HG03439 (cell line): ENCODE measurements at regions not wholly inside any gene's neighbourhood (a gene's known extent, or its start where the extent isn't known, plus 50 kb on each side); places are given as distances from the start of the nearest gene placed in this dataset.

Source experiments
- ATAC-seq: cut with Tn5 transposase; IDR thresholded peaks from one replicate; pipeline ENCODE4 v1.9.1; 2021; ENCODE audit warnings: mild to moderate bottlenecking, moderate library complexity; ENCODE audit not compliant: unreplicated experiment

DNA sequence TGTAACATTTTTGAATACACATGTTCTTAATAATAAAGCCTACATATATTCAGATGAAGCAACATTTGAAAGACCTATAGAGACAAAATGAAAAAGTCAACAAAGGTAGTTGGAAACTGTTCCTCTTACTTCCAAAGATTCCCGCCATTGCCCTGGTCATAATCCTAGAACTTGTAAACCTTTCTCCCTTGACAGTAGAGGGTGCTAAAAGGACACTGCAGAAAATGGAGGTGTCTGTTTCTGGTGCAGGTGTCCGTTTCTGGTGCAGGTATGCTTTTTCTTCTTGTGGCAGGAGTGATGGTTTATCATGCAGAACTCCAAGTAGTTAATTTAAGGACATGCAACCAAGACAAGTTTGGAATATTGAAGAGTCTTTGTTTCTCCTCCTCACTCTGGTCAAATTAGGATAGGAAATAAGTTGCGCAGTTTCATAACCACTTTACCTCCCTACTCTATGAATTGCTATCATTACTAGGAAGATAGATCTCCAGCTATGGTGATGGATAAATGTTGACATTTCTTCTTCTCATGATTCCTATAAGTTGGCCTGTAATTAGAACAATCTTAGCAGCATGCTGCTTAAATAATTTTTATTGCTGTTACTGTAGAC lies 56.0 kb upstream of the FAM174A start:
- ATAC-seq, result no peak

DNA sequence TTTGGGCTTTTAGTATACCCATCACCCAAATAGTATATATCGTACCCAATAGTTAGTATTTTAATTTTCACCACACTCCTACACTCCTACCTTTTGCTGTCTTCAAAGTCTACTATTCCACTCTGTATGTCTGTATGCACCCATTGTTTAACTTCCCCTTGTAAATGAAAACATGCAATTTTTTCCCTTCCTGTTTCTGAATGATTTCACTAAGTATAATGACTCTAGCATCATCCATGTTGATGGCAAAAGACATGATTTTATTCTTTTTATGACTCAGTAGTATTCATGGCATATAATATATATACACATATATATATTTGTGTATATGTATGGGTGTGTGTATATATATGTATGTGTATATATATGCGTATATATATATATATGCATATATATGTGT lies 63.1 kb upstream of the FAM174A start:
- ATAC-seq, result no peak

DNA sequence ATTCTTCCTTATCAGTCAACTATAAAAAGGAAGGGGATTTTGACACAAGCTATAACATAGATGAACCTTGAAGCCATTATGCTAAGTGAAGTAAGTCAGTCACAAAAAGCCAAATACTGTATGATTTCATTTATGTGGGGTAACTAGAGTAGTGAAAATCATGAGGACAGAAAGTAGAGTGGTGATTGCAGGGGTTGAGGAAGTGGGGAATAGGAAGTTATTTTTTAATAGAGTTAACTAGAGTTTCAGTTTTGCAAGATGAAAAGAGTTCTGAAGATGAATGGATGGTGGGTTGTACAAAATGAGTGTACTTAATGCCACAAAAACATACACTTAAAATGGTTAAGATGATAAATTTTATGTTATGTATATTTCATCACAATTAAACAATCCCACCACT lies 65.4 kb upstream of the FAM174A start:
- no peak for ATAC-seq

DNA sequence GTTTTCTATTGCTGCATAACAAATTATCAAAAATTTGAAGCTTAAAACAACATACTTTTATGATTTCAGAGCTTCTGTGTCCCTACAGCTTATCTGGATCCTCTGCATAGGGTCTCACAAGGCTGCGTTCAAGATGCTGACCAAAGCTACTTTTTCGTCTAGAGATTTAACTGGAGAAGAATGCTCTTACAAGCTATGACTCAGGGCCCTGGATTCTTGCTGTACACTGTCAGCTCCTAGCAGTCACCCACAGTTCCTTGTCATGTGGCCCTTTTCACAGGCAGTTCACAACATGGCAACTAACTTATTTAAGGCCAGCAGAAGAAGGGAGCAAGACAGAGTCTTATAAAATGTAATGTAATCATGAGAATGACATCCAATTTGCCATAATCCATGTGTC lies 70.8 kb upstream of the FAM174A start:
- no peak for ATAC-seq

DNA sequence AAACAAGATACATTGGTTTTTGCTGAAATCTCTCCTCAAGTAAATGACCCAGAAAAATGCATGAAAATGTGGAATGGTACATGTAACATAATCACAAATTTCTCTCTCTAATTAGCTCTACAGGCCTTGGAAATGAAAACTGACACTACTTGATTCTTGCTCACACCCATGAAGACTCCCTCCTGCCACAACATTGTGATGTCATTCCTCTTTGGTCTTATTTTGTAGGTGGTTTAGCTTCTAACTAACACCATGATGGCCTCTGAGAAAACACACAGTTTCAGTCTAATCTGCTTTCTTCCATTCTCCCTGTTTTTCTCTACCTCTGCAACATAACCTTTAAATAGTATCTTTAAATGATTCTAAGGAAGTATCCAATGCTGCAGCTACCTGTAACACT lies 78.6 kb upstream of the FAM174A start:
- no peak for ATAC-seq

DNA sequence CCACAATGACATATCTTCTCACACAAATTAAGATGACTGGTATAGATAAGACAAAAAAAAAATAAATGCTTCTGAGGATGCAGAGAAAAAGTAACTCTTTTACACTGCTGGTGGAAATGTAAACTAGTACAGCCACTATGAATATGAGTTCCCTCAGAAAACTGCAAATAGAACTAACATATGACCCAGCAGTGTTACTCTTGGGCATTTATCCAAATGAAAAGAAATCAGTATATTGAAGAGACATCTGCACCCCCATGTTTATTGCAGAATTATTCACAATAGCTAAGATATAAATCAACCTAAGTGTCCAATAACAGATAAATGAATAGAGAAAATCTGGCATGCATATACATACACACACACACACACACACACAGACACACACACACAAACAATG lies 83.0 kb upstream of the FAM174A start:
- ATAC-seq, result no peak

DNA sequence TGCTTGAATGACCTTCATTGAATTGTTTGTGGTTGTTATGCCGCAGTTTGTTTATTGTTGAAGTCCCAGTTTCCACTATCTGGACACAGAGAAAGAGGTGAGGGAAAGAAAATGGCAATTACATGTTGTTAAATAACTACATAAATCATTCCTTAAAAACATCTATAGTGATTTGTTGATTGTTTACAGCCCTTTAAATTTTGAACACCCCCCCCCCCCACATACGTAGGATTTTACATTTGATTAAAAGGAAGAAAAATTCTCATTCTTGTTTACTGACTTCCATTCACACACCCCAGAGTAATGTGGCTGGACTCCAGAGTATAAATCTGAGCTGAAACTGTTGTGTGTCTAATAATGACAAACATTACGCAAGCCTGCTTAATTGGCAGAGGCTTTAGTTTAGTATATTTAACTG lies 87.1 kb upstream of the FAM174A start:
- no peak for ATAC-seq

DNA sequence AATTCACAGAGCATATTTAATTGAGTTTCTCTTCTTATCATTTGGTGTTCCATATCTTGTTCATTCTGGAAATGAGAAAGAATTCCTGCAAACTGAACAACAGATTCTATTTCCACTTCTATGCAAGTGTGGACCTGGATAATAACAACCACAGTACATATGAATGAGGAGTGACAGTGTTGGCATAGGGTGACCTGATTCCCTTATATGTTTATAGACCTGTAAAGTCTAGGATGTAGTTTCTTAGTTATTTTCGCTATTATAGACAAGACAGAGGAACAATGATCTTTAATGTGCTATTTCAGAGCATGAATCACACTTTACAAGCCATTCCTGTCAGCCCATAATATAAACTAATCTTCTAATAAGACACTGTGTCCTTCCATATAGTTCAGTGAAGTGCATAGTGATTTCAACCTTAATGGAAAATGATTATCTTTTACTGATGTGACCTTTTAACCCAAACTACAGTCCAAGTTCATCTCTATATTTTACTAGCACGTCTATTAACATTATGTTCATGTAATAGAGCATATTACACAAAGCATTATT lies 88.2 kb upstream of the FAM174A start:
- no peak for ATAC-seq

DNA sequence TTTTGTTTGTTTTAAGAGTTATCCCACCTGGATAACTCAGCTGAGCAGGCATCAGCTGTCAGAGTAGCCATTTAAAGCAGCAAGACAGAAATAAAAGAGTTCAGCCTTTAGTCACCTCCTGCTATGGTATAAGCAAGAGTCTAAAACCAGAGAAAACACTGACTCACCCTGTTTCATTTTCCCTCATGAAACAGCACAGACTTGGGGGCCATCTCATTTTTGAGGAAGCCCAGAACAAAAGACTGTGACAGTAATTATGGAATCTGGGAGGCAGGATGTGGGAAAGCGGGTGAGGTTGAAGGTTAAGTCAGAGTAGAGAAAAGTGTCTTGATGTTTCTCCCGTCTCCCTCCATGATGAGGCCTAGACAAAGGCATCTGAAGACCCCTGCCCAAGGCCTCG lies 90.2 kb upstream of the FAM174A start:
- ATAC-seq, result no peak

DNA sequence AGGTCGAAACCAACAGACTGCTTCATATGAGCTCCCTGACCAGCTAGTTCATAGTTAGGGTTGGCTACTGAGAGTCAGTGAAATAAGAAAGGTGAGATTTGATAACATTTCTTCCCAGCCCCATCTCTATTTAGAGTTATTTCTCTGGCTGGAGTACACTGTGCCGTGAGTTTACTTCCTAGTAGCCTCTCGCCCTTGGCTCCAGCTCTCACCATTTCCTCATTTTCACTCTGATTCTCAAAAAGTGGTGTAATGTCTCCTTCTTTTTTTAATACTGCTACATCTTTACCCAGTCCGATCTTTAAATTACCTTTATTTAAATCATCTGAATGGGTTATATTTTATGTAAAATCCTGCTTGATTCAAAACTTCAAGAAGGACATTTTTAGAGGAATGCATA lies 100.4 kb upstream of the FAM174A start:
- no peak for ATAC-seq

DNA sequence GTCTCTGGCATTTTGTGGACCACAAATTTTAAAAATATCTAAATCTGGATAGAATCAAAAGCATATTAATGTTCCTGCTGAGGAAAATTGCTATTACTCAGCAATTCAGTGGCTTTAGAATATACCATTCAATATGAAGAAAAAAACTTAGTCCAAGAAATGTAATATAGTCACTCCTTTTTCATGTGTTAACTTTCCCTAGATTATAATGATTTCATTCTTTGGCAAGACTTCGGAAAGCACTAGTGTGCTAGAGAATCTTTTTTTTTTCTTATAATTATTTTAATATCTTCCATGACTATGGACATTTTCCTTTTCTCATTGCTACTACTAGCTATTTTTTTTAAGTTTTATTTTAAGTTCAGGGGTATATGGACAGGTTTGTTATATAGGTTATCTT lies 102.4 kb upstream of the FAM174A start:
- ATAC-seq, result no peak

DNA sequence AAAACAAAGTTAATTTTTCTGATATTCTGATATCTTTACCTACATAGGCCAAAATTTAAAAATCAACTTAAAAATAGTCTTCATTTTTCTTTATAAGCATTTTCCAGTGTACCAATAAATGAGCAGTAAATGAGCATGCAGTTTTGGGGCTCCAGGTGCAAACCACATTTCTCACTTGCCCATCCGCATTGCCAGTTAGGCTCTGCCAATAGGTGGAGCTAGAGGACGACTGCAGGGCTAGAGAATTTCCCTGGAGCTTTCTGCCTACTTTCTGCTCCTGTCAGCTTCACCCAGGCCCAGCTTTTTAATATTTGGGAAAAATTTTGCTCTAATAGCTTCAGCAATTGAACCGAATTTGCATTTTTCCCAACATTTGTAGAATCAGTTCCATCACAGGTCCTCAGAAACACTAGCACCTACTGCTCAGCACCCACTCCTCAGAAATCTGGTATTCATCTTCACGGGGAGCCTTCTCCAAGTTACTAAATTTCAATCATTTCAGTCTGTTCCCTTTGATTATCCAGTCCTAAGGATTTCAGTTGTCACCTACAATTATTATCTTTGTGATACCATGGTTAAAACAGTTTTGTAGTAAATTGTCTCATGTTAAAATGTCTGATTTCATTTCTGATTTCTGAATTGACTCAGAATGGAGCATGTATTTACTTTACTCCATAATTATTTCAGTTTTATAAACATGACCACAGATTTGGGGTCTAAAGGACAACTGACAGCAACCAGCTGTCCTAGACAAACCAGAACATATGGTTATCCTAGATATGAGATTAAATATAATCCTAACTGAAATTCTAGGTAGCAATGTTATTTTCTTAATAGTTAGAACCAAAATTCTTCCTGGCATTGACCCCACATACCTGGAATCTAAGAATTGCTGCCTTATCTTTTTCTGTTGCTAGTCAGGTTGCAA lies 104.6 kb upstream of the FAM174A start:
- no peak for ATAC-seq

DNA sequence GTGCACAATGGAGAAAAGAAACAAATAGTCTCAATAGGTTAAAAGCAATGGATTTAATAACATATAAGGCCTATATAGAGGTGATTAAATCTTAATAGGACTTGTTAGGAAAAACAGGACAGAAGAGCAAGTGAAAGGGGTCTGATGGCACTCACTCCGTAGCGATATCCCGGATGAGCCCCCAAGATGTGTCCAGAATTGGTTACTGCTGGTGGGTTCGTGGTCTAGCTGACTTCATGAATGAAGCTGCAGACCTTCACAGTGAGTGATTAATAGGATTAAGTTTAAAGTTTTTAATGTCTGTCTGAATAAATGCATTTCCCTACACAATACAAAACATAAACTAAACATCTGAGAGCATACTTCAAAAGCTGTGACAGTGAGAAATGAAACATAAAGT lies 110.4 kb upstream of the FAM174A start:
- no peak for ATAC-seq

DNA sequence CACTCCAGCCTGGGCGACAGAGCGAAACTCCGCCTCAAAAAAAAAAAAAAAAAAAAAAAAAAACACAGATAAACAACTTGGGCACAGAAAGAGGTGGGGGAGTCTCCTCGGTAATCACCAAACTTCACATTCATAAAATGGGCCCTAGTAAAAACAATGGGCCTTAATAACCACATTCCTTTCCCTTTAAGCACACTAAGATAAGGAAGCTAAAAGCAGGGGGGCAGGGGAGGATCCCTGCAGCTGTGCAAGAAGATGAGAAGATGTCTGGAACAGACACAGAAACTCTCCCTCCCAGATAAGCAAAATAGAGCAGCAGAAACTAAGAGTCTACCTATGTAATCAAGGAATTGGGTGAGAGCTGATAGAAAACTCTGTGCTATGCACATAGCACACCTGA lies 111.2 kb upstream of the FAM174A start:
- no peak for ATAC-seq

DNA sequence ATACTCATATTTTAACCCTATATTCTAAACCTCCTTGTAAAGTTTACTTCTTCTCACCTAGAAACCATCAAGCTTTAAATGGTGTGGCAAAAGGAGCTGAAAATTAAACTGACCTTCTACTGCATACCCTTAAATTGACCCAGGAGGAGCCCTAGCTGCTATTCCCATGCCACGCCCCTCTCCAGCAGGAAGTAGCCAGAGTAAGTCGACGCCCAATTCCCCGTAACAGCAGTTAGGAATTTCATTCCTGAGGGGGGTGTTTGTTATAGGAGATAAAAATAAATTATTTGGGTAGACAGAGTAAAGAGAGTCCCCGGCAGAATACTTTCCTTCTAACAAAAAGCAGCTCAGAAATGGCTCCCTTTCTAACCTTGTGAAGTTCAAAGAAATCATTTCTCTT lies 111.8 kb upstream of the FAM174A start:
- ATAC-seq, result no peak

DNA sequence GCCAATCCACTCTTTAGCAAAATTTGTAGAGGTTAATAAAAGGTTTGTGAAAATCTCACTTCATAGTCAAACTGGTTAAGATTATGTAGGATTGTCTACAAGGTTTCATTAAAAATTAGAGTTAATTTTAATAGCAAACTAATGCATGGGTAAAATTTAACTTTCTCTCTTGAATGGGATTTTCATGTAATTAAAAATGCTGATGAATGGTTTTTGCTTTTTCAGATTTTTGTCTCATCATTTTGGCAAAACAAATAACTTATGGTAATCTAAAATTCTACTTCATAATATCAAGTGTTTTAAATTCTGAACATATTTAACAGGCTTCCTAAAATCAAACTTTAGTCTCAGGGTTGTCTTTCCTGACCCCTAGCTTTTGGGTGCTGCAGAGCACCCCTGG lies 113.8 kb upstream of the FAM174A start:
- no peak for ATAC-seq

DNA sequence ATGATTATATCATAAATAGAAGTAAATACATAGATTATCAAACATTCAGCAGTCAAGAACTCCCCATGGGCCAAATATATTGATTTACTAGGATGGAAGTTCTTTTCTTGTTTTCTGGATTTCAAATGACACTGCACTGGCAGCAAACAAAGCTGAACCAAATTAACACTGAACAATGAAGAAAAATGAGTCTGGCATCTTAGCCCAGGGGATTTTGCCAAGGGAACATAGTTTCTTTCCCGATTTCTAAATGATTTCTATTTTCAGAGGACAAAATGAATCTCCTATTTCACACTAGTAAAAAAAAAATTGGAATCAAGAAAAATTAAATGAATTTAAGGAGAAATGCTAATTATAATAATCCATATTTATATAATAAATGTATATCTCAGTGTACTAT lies 116.9 kb upstream of the FAM174A start:
- ATAC-seq, result no peak

DNA sequence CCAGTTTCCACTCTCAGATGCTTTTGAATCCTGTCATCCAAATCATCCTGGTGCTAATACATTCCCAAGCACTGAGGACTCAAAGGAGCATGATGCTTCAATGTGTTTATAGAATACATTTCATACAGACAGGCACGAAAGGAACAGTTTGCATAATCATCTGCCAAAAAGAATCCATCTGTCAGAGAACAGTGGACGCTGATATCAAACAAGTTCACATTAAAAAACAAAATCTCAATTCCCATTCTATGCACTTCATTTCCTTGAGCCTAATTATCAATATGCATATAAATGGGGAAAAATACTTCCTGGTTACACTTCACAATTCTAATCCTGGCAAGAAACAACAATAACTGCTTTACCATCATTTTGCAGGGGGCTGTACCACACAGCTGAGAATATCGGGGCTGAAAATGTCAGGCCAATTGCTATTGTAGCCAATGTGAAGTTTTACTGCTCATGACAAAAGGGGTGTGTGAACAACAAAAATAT lies 125.5 kb upstream of the FAM174A start:
- no peak for ATAC-seq

DNA sequence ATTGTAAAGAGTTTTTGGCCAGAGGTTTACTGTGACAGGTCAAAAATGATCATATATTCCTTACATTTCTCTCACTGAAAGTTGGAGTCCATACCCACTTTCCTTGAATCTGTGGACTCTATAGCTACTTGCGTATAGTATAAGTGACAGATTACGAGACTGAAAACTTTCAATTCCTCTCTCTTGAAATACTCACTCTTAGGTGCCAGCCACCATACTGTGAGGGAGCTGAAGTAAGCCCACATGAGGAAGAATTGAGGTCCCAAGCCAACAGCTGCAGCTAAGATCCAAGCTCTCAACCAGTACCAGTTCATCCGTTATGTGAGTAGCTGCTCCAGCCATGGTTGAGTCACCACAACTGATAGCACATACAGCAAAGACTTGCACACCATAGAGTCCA lies 128.1 kb upstream of the FAM174A start:
- no peak for ATAC-seq

DNA sequence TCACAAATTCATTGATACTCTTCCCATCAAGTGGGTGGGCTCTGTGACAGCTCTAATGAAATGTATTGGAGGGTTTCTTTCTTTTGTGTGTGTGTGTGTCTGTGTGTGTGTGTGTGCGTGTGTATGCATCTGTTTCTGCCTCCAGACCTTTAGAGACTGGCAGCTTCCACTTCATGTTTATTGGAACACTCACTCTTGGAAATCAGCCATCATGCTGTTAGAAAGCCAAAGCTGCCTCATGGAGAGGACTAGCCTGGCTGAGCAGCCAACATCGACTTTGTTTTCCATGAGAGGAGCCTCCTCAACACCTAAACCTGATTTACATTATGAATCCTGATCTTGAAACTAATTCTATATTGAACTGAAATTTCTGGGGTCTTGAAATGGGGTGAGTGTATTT lies 128.5 kb upstream of the FAM174A start:
- ATAC-seq, result no peak

DNA sequence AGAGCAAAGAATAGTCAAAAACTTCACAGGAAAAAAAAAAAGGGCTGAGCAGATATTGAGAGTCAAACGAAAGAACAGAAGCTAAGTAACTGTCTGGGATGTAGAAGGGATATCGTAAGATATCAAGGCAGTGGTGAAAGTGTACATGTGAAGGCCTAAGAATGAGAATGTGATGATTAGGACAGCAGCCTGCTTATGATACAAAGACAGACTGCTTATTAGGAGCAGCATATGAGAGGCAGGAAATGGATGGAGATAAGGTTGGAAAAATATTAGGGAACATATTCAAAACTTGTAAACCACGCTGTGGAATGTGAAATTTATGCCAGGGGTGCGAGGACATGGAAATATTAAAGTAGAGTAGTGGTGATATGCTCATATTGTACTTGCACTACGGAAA lies 133.1 kb upstream of the FAM174A start:
- ATAC-seq, result no peak

DNA sequence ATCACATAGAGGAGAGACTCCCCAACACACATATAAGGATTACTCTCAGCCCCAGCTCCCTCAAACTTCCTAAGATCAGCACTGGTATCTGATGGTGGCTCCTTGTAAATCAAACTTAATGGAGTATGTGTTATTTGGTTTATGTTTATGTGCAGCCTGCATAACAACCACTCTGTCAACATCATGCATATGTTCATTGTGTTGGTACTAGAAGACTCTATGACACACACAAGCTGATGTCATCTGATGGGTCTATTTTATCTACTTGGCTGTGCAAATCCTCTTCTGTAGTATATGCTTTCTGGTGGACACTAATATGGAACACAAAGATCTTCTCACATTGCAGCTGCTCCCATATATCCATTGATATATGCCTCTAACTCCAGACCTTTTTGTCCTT lies 134.0 kb upstream of the FAM174A start:
- ATAC-seq, result no peak
